ENCODE measurements at regions not wholly inside any gene's neighbourhood (a gene's known extent, or its start where the extent isn't known, plus 50 kb on each side); places are given as distances from the start of the nearest gene placed in this dataset.

- ATAC-seq (no peak), DNase-seq (no peak)
- Mint-ChIP-seq H3K27ac (no peak overlapping the region), H3K4me1 (ENCODE audit: low read depth) (no peaks in the 10 kb centered on the region), H3K36me3 (ENCODE audit: low read depth) (no peaks in the 10 kb centered on the region), H3K27me3 (no peaks in the 10 kb centered on the region), H3K4me3 (no peak overlapping the region), H3K9me3 (peaks cover 3% of the 10 kb centered on the region)
- intact Hi-C loops (cut with micrococcal nuclease), result no loop called here
- POLR2A ChIA-PET, result no interaction called here
- CTCF ChIA-PET, result no interaction called here
- TF ChIP-seq CTCF (IDR thresholded peaks at IDR 0.05), result no peak
These were observed 758.6 kb downstream of the PDHA2 start for GRCh38 chr4:96598465-96598864.

DNA sequence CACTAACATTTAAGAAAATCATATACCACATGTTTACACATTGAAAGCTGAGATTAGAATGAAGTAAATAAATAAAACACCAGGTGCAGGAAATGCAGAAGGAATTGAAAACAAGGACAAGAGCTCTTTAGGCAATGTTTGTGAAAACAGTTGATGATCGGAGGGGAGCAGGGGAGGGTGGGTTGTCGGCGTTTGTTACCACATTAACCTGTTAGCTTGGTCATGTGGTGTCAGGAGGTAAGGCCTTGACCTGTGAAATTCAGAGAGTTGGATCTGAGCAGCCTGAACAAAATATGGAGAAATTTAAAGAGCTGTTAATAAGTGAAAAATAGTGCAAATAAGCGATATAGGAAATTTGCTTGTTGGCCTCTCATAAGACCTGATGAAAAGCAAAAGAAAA is 759.9 kb downstream of the PDHA2 start:
- CTCF ChIA-PET, result no interaction called here
- DNase-seq (no peak), ATAC-seq (no peak)
- Mint-ChIP-seq H3K4me1 (ENCODE audit: low read depth) (no peaks in the 10 kb centered on the region), H3K9me3 (no peaks in the 10 kb centered on the region), H3K36me3 (ENCODE audit: low read depth) (no peaks in the 10 kb centered on the region), H3K27me3 (no peaks in the 10 kb centered on the region), H3K27ac (no peak overlapping the region), H3K4me3 (no peak overlapping the region)
- TF ChIP-seq CTCF (IDR thresholded peaks at IDR 0.05), result no peak
- intact Hi-C loops (cut with micrococcal nuclease), result no loop called here
- POLR2A ChIA-PET, result no interaction called here

GRCh38 chr4:96602661-96603060 is 762.8 kb downstream of the PDHA2 start:
- Mint-ChIP-seq H3K4me3 (no peak overlapping the region), H3K27me3 (no peaks in the 10 kb centered on the region), H3K36me3 (ENCODE audit: low read depth) (no peaks in the 10 kb centered on the region), H3K4me1 (ENCODE audit: low read depth) (no peaks in the 10 kb centered on the region), H3K9me3 (no peaks in the 10 kb centered on the region), H3K27ac (no peak overlapping the region)
- ChIA-PET CTCF (no interaction called here), POLR2A (no interaction called here)
- TF ChIP-seq CTCF (IDR thresholded peaks at IDR 0.05), result no peak
- intact Hi-C loops (cut with micrococcal nuclease), result no loop called here
- DNase-seq (no peak), ATAC-seq (no peak)

GRCh38 chr4:96603641-96604040 is 763.7 kb downstream of the PDHA2 start:
- ATAC-seq (no peak), DNase-seq (no peak)
- TF ChIP-seq CTCF (IDR thresholded peaks at IDR 0.05), result no peak
- POLR2A ChIA-PET, result no interaction called here
- Mint-ChIP-seq H3K4me1 (ENCODE audit: low read depth) (no peaks in the 10 kb centered on the region), H3K27ac (no peak overlapping the region), H3K9me3 (no peaks in the 10 kb centered on the region), H3K36me3 (ENCODE audit: low read depth) (no peaks in the 10 kb centered on the region), H3K27me3 (no peaks in the 10 kb centered on the region), H3K4me3 (no peak overlapping the region)
- intact Hi-C loops (cut with micrococcal nuclease), result no loop called here
- CTCF ChIA-PET, result no interaction called here

DNA sequence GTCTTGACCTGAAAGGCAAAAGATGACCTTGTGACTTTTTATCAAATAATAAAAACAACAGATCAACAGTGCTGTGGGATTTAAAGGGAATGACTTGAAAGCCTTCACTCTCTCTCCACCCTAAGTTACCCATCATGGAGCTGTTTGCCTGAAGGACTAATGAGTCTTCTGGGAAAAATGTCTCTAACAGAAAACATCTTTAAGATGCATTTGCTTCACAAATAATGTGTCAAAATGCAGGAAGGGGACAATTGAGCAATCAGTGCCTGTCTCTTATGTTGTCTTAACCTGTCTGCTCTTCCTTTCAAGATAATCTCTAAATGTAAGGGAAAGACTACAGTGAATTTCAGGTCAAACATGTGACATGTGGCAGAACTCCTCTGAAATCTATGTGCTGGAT is 766.6 kb downstream of the PDHA2 start:
- Mint-ChIP-seq H3K9me3 (peaks cover 3% of the 10 kb centered on the region), H3K27me3 (no peaks in the 10 kb centered on the region), H3K4me3 (no peak overlapping the region), H3K27ac (no peak overlapping the region), H3K36me3 (ENCODE audit: low read depth) (no peaks in the 10 kb centered on the region), H3K4me1 (ENCODE audit: low read depth) (no peaks in the 10 kb centered on the region)
- intact Hi-C loops (cut with micrococcal nuclease), result no loop called here
- no peak for TF ChIP-seq CTCF (IDR thresholded peaks at IDR 0.05)
- ChIA-PET POLR2A (no interaction called here), CTCF (no interaction called here)
- DNase-seq (no peak), ATAC-seq (no peak)
